ENCODE measurements at regions not wholly inside any gene's neighbourhood (a gene's known extent, or its start where the extent isn't known, plus 50 kb on each side); places are given as distances from the start of the nearest gene placed in this dataset.

DNA sequence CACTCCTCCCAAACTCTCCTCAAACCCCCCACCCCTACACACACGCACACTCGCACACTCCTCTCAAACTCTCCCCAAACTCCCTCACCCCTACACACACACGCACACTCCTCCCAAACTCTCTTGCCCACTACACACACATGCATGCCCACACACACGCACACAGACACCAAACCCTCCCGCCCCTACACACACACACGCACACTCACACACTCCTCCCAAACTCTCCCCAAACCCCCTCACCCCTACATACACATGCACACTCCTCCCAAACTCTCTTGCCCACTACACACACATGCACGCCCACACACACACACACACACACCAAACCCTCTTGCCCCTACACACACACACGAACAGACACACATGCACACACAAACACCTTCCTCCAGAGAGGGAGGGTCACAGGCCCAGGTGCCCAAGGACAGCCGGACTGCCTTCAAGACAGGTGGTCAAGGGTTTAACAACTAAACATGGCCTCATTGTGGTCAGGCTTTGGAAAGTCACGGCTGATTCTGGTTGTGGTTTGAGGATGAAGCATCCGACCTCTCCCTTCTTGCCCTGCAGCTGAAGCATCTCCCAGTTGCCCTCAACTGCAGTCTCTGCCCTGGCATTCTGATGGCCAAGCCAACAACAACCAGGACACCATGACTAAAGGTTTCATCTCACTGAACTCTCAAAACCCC is 72.3 kb upstream of the SNTG2 start:
- H3K4me1 ChIP-seq (ENCODE audit: control insufficient read depth, insufficient read depth, low read length) = no peaks in the 10 kb centered on the region
- H3K27ac ChIP-seq (ENCODE audit: insufficient read depth, low read depth, low read length, poor library complexity, severe bottlenecking) = no peak overlapping the region
- H3K9me3 ChIP-seq (ENCODE audit: control insufficient read depth, low read length) = no peaks in the 10 kb centered on the region
- WGBS, 2 experiments = 90 to 91% methylated on average over 11 of the region's 11 CpGs
- H3K27me3 ChIP-seq (ENCODE audit: control insufficient read depth, insufficient read depth, low read length, poor library complexity, severe bottlenecking) = no peaks in the 10 kb centered on the region
- no peaks in the 10 kb centered on the region for H3K36me3 ChIP-seq (ENCODE audit: control insufficient read depth, insufficient read depth, low read length)
- no peak overlapping the region for H3K4me3 ChIP-seq (ENCODE audit: insufficient read depth, low read depth, low read length)

DNA sequence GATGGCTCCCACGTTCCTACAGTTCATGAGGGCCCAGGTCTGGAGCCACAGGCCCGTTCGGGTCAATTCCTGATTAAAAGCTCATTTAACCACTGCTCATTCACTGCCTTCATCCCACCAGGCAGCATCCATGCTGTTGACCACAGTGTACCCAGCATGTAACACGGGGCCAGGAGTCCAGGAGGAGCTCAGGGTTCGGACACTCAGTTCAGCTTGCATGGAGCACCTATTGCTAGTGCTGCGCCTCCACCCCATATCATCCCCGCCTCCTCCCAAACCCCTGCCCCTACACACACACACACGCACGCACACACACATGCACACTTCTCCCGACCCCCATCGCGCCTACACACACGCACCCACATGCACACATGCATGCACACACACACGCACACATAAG is 72.9 kb upstream of the SNTG2 start:
- Histone ChIP-seq H3K27me3 (ENCODE audit: control insufficient read depth, insufficient read depth, low read length, poor library complexity, severe bottlenecking) (no peaks in the 10 kb centered on the region), H3K4me3 (ENCODE audit: insufficient read depth, low read depth, low read length) (no peak overlapping the region), H3K36me3 (ENCODE audit: control insufficient read depth, insufficient read depth, low read length) (no peaks in the 10 kb centered on the region), H3K27ac (ENCODE audit: insufficient read depth, low read depth, low read length, poor library complexity, severe bottlenecking) (no peak overlapping the region), H3K9me3 (ENCODE audit: control insufficient read depth, low read length) (no peaks in the 10 kb centered on the region), H3K4me1 (ENCODE audit: control insufficient read depth, insufficient read depth, low read length) (no peaks in the 10 kb centered on the region)
- 91 to 94% methylated on average over 14 of the region's 14 CpGs for WGBS, 2 experiments

DNA sequence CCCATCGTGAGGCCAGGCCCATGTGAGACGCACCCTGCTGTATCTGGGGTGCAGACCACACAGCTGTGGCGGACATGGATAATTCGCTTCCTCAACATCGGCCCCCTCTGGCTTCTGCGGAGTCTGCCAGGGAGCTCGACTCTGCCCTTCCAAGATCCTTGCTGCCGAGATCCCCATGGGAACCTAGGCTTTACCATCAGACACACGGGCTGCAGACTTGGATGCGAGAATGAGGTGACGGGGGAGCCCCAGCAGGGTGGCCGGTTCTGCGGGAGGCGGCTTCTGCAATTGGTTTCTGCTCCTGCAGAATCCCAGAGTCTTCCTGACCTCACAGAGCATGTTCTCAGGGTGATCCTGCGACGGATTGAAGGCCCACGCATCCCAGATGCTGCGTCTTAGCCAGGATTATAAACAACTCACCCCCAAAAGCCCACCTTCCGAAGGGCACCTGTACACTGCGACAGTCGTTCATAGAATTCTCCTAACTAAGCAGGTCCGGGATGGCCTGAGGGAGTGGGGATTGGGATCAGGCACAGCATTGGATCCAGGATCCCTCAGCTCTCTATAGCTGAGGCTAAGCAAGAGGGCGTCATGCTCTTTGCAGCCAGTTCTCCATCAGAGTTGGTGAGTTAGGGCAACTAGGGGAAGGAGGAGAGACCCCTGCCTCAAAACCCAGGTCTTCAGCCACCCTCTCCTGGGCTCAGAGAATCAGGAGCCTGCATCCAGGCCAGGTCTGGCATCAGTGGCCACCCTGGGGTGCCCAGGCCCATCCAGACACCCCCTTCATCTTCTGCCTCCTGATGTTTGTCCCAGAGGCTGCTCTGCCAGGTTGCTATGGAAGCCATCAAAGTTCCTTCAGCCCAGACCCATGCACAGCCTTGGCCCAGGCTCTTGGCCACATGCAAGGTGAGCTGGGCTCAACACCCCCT is 74.7 kb upstream of the SNTG2 start:
- no peaks in the 10 kb centered on the region for H3K27me3 ChIP-seq (ENCODE audit: control insufficient read depth, insufficient read depth, low read length, poor library complexity, severe bottlenecking)
- H3K9me3 ChIP-seq (ENCODE audit: control insufficient read depth, low read length) = no peaks in the 10 kb centered on the region
- H3K27ac ChIP-seq (ENCODE audit: insufficient read depth, low read depth, low read length, poor library complexity, severe bottlenecking) = no peak overlapping the region
- H3K36me3 ChIP-seq (ENCODE audit: control insufficient read depth, insufficient read depth, low read length) = no peaks in the 10 kb centered on the region
- H3K4me3 ChIP-seq (ENCODE audit: insufficient read depth, low read depth, low read length) = no peak overlapping the region
- H3K4me1 ChIP-seq (ENCODE audit: control insufficient read depth, insufficient read depth, low read length) = no peaks in the 10 kb centered on the region
- WGBS, 2 experiments = 93% methylated on average over 23 of the region's 23 CpGs

DNA sequence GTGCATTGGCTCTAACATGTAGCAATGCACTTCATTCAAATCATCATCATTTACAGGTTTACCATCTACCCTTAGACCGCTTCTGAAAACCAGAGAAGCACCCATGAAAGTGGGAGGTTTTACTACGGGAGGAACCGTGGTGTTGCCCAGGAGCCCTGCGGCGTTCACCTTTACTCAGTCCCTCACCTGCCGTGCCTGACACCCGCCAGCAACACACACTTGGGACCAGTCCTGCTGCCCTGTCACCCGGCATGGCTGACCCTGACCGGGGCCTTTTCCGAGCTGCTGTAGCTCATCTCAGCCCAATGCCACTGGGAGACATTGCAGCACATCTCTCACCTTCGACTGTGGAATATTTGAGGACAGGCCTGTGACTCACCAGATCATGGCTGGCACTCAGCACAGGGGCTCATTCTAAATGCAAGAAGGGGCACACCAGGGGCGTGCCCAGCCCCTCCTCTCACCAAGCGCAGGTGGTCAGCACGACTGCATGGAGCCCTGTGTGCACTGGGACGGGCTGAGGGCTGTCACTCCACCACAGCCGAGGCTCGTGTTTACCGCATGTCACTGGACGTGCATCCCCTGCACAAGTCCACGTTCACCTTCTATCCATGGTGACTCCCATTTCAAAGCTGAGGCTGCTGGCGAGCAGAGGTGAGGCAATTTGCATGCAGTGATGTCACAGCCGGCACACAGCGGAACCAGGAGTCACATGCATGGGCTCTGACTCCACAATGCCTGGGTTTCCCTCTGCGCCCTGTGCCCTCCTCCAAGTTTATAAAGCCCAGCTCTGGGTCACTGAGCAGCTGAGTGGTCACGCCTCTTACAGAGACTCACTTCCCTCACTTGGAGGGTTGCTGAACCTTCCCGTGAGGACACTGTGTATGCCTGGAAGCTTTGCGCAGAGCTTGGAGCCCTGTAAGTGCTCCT is 76.7 kb upstream of the SNTG2 start:
- no peaks in the 10 kb centered on the region for H3K9me3 ChIP-seq (ENCODE audit: control insufficient read depth, low read length)
- no peak overlapping the region for H3K4me3 ChIP-seq (ENCODE audit: insufficient read depth, low read depth, low read length)
- H3K36me3 ChIP-seq (ENCODE audit: control insufficient read depth, insufficient read depth, low read length) = no peaks in the 10 kb centered on the region
- H3K27me3 ChIP-seq (ENCODE audit: control insufficient read depth, insufficient read depth, low read length, poor library complexity, severe bottlenecking) = no peaks in the 10 kb centered on the region
- no peak overlapping the region for H3K27ac ChIP-seq (ENCODE audit: insufficient read depth, low read depth, low read length, poor library complexity, severe bottlenecking)
- no peaks in the 10 kb centered on the region for H3K4me1 ChIP-seq (ENCODE audit: control insufficient read depth, insufficient read depth, low read length)
- WGBS, 2 experiments = 90 to 92% methylated on average over 27 of the region's 27 CpGs

DNA sequence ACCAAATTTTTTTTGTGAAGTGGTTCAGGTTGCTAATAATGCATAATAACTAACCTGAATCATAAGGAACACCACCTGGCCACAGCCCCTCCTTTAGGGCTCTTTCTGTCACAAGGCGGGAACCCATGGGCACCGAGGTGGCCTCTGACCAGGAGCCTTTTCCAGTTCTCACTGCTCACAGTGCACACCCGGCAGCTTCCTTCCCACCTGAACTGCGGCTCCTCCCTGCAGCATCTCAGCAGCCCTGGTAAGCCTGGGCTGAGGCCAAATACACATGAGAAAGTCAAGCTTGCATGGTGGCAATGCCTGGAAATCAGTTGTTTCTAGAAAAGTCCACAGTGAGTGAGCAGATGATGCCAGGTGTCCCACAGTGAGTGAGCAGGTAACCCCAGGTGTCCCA is 77.6 kb upstream of the SNTG2 start:
- no peaks in the 10 kb centered on the region for H3K4me1 ChIP-seq (ENCODE audit: control insufficient read depth, insufficient read depth, low read length)
- WGBS, 2 experiments = 93 to 94% methylated on average over 4 of the region's 4 CpGs
- no peaks in the 10 kb centered on the region for H3K9me3 ChIP-seq (ENCODE audit: control insufficient read depth, low read length)
- no peak overlapping the region for H3K4me3 ChIP-seq (ENCODE audit: insufficient read depth, low read depth, low read length)
- no peaks in the 10 kb centered on the region for H3K27me3 ChIP-seq (ENCODE audit: control insufficient read depth, insufficient read depth, low read length, poor library complexity, severe bottlenecking)
- H3K27ac ChIP-seq (ENCODE audit: insufficient read depth, low read depth, low read length, poor library complexity, severe bottlenecking) = no peak overlapping the region
- no peaks in the 10 kb centered on the region for H3K36me3 ChIP-seq (ENCODE audit: control insufficient read depth, insufficient read depth, low read length)

DNA sequence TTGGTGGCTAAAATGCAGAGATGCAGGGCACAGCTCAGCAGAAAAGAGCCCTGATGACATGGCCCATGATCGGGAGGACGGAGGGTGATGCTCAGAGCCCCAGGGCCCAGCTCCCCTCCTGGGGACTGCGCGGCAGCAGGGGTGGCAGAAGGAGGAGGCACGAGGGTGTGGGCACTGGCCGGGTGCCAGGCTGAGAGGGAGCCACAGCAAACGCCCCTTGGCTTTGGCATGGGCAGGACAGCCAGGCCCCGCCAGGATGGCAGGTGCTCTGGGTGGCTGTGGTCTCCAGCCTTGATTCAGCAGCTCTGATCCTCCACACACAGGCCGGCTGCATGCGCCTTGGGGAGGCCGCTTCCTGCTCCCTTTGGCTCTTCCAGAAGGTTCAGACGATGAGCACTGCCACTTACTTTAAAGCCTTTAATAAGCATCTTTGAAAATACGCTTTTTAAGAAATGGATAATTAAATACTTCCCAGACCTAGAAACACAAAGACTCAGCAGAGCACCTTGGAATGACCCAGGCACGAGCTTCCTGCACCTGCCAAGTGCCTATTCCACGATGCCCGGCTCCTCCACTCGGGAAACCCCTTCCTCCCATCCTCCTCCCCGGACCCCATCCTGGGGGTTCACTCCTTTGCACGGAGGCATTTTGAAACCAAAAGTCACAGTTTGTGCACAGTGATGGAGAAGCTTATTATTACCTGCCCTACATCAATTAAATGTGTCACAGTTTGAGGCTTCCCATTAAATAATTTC is 78.5 kb upstream of the SNTG2 start:
- H3K4me1 ChIP-seq (ENCODE audit: control insufficient read depth, insufficient read depth, low read length) = no peaks in the 10 kb centered on the region
- no peak overlapping the region for H3K27ac ChIP-seq (ENCODE audit: insufficient read depth, low read depth, low read length, poor library complexity, severe bottlenecking)
- 94 to 97% methylated on average over 19 of the region's 19 CpGs for WGBS, 2 experiments
- H3K4me3 ChIP-seq (ENCODE audit: insufficient read depth, low read depth, low read length) = no peak overlapping the region
- no peaks in the 10 kb centered on the region for H3K9me3 ChIP-seq (ENCODE audit: control insufficient read depth, low read length)
- H3K27me3 ChIP-seq (ENCODE audit: control insufficient read depth, insufficient read depth, low read length, poor library complexity, severe bottlenecking) = no peaks in the 10 kb centered on the region
- H3K36me3 ChIP-seq (ENCODE audit: control insufficient read depth, insufficient read depth, low read length) = no peaks in the 10 kb centered on the region

DNA sequence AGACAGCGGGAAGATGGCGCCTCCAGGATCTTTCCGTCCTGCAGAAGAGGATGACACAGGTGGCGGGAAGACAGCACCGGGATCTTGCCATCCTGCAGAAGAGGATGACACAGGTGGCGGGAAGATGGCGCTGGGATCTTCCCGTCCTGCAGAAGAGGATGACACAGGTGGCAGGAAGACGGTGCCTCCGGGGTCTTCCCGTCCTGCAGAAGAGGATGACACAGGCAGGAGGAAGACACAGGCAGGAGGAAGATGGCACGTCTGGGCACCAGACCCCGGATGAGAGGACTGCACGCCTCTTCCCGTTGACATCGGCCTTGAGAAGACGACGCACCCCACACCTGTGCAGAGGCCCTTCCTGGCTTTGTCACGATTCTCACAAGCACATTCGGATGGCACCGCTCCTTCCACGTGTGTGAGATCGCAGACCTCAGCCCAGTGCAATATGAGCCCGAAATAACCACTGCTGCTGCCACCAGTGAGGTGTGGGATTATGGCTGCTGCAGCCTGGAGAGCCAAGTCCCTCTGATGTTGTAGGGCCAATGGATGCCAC is 79.4 kb upstream of the SNTG2 start:
- Histone ChIP-seq H3K27me3 (ENCODE audit: control insufficient read depth, insufficient read depth, low read length, poor library complexity, severe bottlenecking) (no peaks in the 10 kb centered on the region), H3K36me3 (ENCODE audit: control insufficient read depth, insufficient read depth, low read length) (no peaks in the 10 kb centered on the region), H3K27ac (ENCODE audit: insufficient read depth, low read depth, low read length, poor library complexity, severe bottlenecking) (no peak overlapping the region), H3K4me3 (ENCODE audit: insufficient read depth, low read depth, low read length) (no peak overlapping the region), H3K9me3 (ENCODE audit: control insufficient read depth, low read length) (no peaks in the 10 kb centered on the region), H3K4me1 (ENCODE audit: control insufficient read depth, insufficient read depth, low read length) (no peaks in the 10 kb centered on the region)
- 96% methylated on average over 24 of the region's 24 CpGs for WGBS, 2 experiments

DNA sequence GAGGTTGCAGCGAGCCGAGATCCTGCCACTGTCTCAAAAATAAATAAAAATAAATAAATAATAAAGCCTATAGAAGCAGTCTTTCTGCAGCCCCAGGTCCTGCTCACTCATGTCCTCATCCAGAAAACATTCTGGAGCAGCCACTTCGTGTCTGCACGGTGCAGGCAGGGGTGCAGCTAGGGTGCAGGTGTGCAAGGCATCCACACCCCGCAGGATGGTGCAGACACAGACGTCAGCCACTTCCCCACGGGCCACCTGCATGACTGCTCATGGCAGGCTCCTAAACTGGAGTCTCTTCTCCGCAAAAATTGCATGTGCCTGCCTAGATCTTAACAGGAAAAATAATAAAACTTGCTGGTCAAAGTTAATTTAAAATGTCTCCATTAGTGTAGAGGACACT is 80.2 kb upstream of the SNTG2 start:
- Histone ChIP-seq H3K4me1 (ENCODE audit: control insufficient read depth, insufficient read depth, low read length) (no peaks in the 10 kb centered on the region), H3K9me3 (ENCODE audit: control insufficient read depth, low read length) (no peaks in the 10 kb centered on the region), H3K36me3 (ENCODE audit: control insufficient read depth, insufficient read depth, low read length) (no peaks in the 10 kb centered on the region), H3K27ac (ENCODE audit: insufficient read depth, low read depth, low read length, poor library complexity, severe bottlenecking) (no peak overlapping the region), H3K27me3 (ENCODE audit: control insufficient read depth, insufficient read depth, low read length, poor library complexity, severe bottlenecking) (no peaks in the 10 kb centered on the region), H3K4me3 (ENCODE audit: insufficient read depth, low read depth, low read length) (no peak overlapping the region)
- WGBS, 2 experiments = 90 to 96% methylated on average over 6 to 7 of the region's 8 CpGs

DNA sequence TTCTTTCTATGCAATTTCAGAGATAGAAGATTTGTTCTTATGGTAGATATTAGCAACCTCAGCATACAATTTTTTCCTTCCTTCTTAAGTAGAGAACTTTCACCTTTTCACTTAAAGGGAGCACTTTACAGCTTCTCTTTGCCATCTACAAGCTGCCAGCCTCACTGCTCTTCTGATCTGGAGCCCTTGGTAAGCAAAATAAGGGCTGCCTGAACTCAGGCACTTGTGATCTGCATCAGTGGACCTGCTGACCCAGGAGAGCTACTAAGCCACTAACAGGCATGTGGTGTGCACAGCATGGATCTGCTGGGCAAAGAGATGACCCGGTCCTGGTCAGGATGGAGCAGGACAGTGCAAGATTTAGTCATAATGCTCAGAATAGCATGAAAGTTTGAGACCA is 80.8 kb upstream of the SNTG2 start:
- H3K9me3 ChIP-seq (ENCODE audit: control insufficient read depth, low read length) = no peaks in the 10 kb centered on the region
- H3K4me3 ChIP-seq (ENCODE audit: insufficient read depth, low read depth, low read length) = no peak overlapping the region
- 94 to 95% methylated on average over 1 of the region's 1 CpG for WGBS, 2 experiments
- no peaks in the 10 kb centered on the region for H3K4me1 ChIP-seq (ENCODE audit: control insufficient read depth, insufficient read depth, low read length)
- H3K36me3 ChIP-seq (ENCODE audit: control insufficient read depth, insufficient read depth, low read length) = no peaks in the 10 kb centered on the region
- H3K27ac ChIP-seq (ENCODE audit: insufficient read depth, low read depth, low read length, poor library complexity, severe bottlenecking) = no peak overlapping the region
- no peaks in the 10 kb centered on the region for H3K27me3 ChIP-seq (ENCODE audit: control insufficient read depth, insufficient read depth, low read length, poor library complexity, severe bottlenecking)
